GM10266 (cell line): ENCODE measurements at regions not wholly inside any gene's neighbourhood (a gene's known extent, or its start where the extent isn't known, plus 50 kb on each side); places are given as distances from the start of the nearest gene placed in this dataset.
A peak's percentile ranks its signal among the peaks of the same experiment; 100 is the strongest.
"Not testable (repeated sequence)": the region's sequence is repeated elsewhere in the genome, so short reads cannot be mapped to it uniquely, and the experiment has no call there.

Source experiments
- DNase-seq: peaks from one replicate; pipeline ENCODE4 v3.0.0; 2012; ENCODE audit errors: extremely low spot score
- TF ChIP-seq, protein P1 (sequence below): IDR thresholded peaks from 2 replicates; pipeline ENCODE4 v1.5.1; 2012; ENCODE audit warnings: mild to moderate bottlenecking, low read depth; ENCODE audit not compliant: control insufficient read depth, insufficient read depth; ENCODE audit errors: missing control alignments

DNA sequence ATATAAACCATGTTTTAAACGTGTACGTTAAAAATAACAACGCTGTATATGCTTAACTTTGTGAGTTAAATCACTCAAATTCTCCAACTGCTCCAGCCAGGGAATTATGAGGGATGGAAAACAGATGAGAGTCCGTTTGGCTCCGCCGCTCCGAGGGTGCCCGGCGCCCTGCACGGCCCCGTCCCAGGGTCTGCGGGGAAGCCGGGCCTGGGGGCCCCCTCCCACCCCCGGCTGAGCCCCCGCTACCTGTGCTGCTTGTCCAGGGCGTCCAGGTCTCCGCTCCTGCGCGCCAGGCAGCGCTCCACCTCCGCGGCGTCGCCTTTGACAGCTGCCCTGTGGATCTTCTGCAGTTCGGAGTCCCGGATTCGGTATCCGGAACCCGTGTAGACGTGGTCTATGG lies 415.5 kb downstream of the FOXD4L4 start:
- not testable (repeated sequence) for DNase-seq

DNA sequence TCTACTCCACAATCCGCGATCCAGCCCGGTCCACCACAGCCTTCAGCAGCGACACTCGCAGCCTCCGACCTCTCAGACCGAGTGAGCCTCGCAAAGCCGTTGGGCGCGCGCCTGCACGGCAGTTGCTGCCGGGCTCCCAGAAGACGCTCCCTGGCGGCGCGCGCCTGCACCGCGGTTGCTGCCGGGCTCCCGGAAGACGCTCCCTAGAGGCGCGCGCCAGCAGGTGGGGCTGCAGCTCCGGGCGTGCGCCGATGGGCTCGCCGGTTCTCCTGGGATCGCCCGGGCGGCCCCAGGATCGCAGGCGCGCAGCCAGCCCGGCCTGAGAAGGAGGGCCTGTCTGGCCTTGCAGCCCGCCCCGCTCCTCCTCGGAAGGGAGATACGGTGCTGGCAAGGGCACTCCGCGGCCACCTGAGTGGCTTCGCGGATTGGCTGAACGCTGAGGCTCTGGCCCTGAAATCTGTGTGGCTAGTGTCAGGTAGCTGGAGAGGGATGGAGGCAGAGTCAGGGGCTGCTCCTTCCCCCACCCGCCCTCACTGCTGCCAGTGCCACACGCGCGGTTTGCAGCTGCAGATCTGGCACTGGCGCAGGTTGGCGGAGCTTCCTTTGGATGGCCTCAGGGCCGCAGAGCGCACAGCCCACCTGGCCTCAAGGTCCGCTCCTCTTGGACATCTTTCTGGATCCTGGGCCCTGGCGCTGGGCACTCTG lies 416.2 kb downstream of the FOXD4L4 start:
- TF ChIP-seq, protein P1, sequence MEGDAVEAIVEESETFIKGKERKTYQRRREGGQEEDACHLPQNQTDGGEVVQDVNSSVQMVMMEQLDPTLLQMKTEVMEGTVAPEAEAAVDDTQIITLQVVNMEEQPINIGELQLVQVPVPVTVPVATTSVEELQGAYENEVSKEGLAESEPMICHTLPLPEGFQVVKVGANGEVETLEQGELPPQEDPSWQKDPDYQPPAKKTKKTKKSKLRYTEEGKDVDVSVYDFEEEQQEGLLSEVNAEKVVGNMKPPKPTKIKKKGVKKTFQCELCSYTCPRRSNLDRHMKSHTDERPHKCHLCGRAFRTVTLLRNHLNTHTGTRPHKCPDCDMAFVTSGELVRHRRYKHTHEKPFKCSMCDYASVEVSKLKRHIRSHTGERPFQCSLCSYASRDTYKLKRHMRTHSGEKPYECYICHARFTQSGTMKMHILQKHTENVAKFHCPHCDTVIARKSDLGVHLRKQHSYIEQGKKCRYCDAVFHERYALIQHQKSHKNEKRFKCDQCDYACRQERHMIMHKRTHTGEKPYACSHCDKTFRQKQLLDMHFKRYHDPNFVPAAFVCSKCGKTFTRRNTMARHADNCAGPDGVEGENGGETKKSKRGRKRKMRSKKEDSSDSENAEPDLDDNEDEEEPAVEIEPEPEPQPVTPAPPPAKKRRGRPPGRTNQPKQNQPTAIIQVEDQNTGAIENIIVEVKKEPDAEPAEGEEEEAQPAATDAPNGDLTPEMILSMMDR: peak; percentile 56
- DNase-seq: not testable (repeated sequence)

DNA sequence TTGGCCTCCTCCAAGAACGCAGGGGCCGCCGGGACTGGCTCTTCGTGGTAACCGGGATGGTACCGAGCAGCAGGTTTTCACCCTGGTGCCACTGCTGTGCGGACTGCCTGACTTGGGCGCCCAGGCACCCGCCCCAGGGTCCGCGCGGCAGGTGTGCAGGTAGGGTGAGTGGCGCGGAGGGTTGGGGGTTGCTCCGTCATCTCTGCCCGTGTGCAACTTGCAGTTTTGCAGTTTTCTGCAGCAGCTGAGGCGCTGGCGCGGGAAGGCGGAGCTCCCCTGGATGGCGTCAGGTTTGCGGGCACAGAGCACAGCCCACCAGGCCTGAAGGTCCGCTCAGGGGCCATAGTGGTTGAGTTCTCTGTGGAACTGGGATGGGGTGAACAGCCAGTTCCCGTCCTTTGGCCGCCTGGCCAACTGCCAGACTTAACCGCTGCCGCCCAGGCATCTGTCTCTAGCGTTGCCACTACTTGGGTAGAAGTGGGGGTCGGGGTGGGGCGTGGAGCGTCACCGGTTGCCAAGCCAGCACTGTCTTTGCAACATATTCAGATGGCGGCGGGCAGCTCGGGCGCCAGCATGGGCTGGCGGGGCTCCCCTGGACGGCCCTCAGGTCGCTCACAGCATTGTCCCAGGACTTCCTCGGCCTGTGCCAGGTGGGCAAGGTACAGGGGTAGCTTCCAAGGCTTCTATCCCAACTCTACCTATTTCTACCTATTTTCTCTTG lies 417.2 kb downstream of the FOXD4L4 start:
- not testable (repeated sequence) for DNase-seq

DNA sequence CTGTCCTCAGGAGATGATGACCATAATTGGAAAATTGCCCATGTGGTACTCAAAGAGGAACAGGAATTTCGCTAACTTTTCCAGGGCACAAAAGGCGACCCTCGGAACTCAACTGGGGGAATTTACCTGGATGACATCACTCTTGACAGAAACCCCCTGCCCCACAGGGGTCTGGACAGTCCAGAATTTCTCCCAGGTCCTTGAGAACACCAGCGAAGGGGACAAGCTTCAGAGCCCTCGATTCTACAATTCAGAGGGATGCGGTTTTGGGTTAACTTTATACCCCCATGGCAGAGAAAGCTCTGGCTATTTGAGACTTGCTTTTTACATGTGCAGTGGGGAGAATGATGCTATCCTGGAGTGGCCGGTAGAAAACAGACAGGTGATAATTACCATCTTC lies 445.4 kb downstream of the FOXD4L4 start:
- not testable (repeated sequence) for DNase-seq

DNA sequence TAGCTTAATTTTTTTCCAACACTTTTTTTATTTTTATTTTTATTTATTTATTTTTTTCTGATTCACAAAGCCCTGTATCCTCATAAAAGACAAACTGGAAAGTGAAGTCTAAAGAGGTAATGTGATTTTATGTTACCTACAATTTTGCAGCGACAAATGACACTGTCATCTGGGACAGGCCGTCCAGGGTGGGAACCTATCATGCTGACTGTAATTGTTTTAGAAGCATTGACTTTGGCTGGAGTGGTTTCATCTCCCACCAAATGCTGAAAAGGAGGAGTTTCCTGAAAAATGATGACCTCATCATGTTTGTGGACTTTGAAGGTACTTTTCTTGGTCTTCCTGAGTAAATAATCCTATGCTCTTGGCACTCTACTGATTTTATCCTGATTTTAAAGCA lies 446.7 kb downstream of the FOXD4L4 start:
- not testable (repeated sequence) for DNase-seq

DNA sequence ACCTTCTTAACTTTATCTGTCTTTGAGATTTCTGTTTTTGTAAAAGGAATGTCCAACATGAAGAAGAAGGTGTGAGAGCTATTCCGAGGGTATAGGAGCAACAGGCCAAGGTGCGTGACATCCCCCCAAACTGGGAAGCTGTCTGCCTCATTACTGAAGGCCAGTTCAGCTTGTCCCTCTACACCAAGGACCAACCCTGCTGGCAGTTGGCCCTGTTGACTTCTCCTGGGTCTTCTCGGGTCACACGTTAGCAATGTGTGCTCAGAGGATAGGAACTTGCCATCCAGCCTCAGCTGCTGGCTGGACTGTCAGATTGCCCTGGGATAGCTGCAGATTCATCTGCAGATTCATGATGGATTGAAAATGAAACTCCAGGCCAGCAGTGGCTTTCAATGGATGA lies 460.3 kb downstream of the FOXD4L4 start:
- not testable (repeated sequence) for DNase-seq

DNA sequence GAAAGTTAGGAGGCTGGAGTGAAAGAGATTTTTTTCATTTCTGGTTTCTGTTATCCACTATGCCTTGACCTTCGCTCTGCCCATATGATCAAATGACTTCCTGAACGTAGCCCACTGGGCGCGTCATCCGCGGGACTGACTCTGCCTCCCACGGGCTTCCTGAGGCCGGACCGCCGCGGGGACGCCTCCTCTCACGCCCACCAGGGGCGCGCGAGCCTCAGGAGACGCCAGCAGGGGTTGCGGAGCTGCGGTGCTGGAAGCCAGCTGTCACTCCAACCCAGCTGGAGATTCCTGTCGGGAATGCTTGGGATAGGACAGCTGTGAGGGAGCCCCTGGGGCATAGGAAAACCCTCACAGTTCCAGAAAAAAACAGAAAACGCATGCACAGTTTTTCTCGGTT lies 461.5 kb downstream of the FOXD4L4 start:
- not testable (repeated sequence) for DNase-seq

DNA sequence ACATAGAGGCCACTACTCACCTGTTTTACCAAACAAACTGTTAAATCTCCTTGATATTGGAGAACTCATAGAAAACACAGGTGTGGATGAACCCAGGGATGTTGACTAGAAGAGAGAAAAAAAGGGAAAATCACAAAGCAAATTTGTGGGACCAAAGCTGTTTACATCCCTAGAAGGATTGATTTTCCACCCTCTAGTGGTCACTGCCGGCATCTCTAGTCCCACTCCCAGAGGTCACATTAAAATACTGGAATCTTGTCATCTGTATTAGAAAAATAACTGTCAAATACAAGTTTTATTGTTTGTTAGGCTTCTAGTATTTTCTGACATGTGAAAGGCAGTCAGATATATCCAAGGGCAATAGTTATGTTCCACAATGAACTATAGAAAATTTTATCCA lies 469.7 kb downstream of the FOXD4L4 start:
- DNase-seq: not testable (repeated sequence)

DNA sequence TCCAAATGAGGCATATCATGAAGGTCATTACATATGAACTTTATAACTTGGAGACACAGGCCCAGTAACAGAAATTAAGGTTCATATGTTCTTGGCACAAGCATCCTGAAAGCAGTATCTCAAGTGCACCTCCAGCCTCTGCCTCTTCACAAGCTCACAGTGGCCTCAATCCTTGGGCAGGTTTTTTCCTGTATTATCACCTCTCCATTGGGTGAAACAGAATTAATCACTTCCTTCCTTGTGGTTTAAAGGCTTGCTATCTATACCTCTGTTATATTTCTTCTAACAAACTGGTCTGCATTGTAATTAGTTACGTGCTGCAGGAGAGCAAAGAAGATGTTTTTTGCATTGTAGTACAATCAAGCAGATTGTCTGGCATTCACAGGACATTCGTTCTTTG lies 471.0 kb downstream of the FOXD4L4 start:
- not testable (repeated sequence) for DNase-seq

DNA sequence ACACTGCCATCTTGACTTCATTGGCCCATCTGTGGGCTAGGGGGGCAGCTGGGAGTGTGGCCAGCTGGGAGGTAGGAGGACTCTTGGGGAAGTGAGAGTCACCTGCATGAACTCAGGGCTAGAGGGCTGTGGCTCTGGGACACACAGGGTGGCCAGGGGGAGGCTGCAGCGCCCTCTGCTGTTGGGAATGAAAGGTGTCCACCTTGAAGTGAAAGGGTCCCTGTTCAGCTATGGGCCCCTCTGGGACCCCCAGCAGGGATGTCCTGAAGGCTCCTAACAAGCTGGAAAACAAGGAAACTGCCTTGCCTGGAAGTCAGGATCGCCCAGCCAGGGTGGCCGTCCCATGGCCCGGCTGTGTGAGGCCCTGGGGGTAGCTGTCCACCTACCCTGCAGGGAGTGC lies 507.8 kb downstream of the FOXD4L4 start:
- TF ChIP-seq, protein P1: peak; percentile 16

DNA sequence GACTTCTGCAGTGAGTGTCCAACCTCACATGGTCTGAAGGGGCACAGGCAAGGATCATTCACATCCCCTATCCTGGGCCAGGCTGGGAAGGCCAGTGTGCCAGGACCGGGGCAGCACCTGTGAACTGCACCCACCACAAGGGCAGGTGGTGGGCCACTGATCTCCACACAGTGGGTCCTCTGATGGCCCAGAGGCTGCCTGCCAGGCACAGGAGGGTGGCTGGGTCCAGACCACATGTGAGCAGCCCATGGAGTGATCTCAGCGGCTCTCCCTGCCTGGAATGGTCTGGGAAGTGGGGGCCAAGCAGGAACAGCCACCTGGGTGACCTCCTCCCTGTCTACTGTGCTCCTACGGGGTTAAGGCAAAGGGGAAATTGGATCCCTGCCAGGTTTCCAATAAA lies 508.5 kb downstream of the FOXD4L4 start:
- DNase-seq: not testable (repeated sequence)

More for the DNA sequence above, 507.8 kb downstream of the FOXD4L4 start:
- DNase-seq: not testable (repeated sequence)

DNA sequence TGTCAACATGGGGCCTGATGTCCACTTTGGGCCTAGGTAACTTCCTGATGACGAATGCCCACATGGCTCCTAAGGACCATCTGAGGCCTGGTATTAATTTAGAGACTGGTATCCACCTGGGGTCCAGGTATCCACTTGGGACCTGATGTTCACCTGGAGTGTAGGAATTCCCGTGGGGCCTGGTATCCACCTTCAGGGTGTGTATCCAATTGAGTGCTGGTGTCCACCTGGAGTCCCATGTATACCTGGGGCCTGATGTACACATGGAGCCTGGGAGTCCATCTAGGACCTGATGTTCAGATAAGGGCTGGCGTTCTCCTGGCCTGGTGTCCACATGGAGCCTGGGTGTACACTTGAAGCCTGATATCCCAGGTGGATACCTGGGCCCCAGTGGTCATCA lies 520.6 kb downstream of the FOXD4L4 start:
- DNase-seq: not testable (repeated sequence)

DNA sequence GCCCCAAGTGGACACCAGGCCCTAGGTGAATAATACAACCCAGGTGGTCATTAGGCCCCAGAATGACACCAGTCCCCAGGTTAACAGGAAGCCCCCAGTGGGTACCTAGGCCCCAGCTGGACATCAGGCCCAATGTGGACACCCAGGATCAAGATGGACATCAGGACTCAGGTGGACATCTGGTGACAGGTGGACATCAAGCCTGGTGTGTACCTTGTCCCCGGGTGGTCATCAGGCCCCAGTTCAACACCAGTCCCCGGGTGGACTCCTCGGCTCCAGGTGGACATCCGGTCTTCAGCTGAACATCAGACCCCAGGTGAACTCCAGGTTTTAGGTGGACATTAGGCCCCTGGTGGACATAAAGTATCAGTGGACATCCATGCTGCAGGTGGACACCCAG lies 524.6 kb downstream of the FOXD4L4 start:
- not testable (repeated sequence) for DNase-seq

DNA sequence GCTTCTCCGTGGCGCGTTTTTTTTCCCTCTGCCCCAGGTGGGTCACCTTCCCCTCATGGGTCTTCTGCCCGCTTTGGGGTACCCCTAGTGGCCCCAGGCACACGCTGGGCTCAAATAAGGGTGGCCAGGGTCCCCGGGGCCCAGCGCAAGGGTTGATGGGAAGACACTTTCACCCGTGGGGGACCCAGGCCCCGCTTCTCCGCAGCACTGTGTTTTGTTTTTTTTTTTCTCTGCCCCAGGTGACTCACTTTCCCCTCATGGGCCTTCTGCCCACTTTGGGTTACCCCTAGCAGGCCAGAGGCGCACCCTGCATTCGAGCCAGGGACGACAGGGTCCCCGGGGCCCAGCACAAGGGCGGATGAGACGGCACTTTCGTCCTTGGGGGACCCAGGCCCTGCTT lies 526.7 kb downstream of the FOXD4L4 start:
- DNase-seq: not testable (repeated sequence)

DNA sequence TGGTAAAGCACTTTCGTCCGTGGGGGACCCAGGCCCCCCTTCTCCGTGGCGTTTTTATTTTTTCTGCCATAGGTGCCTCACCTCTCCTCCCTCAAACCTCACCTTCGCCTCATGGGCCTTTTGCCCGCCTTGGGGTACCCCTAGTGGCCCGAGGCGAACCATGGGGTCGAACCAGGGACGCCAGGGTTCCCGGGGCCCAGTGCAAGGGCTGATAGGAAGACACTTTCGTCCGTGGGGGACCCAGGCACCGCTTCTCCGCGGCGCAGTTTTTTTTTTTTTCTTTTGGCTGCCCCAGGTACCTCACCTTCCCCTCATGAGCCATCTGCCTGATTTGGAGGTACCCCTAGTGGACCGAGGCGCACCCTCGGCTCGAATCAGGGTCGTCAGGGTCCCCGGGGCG lies 527.8 kb downstream of the FOXD4L4 start:
- not testable (repeated sequence) for DNase-seq

DNA sequence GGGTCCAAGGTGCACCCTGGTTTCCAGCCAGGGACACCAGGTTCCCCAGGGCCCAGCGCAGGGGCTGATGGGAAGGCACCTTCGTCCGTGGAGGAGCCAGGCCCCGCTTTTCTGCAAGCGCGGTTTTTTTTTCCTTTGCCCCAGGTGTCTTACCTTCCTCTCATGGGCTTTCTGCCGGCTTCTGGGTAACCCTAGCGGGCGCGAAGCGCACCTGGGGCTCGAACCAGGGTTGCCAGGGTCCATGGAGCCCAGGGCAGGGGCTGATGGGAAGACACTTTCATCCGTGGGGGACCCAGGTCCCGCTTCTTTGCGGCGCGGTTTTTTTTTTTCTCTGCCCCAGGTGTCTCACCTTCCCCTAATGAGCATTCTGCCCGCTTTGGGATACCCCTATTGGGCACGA lies 529.3 kb downstream of the FOXD4L4 start:
- not testable (repeated sequence) for DNase-seq

DNA sequence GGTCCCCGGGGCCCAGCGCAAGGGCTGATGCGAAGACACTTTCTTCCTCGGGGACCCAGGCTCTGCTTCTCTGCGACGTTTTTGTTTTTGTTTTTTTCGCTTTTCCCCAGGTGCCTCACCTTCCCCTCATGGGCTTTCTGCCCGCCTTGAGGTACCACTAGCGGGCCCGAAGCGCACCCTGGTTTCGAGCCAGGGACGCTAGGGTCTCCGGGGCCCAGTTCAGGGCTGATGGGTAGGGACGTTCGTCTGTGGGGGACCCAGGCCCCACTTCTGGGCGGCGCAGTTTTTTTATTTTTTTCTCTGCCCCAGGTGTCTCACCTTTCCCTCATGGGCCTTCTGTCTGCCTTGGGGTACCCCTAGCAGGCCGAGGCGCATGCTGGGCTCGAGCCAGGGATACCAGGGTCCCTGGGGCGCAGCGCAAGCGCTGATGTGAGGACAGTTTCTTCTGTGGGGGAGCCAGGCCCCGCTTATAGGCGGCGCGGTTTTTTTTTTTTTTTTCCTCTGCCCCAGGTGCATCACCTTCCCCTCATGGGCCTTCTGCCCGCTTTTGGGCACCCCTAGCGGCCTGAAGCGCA lies 530.0 kb downstream of the FOXD4L4 start:
- not testable (repeated sequence) for DNase-seq

DNA sequence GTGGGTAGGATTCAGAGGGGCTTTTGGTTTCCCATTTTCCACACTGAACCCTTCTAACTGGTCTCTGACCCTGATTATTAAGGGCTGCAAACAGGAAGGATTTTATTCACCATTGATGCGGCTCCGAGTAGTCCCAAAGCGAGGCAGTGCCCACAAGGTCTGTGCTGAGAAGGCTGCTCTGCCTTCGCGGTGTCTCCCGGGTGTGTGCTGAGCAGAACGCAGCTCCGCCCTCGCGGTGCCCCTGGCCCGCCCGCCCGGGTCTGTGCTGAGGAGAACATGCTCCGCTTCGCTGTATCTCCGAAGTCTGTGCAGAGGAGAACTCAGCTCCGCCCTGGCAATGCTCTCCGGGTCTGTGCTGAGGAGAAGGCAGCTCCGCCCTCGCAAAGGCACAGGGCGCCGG lies 530.7 kb downstream of the FOXD4L4 start:
- not testable (repeated sequence) for DNase-seq

DNA sequence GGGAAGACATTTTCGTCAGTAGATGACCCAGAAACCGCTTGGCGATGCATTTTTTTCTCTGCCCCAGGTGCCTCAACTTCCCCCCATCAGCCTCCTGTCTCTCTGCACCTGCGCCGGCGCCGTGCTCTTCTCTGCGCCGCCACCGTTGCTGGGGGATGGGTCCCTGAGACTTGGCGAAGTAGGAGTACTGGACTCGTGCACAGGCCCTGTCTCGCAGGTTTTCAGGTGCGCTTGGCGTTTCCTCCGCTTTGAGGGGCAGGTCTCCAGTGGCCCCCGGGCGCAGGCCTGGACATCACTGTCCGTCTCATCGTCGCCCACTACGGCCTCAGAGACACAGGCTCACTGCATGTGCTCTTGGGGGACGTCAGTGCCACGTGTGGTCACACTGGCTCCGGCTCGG lies 532.1 kb downstream of the FOXD4L4 start:
- not testable (repeated sequence) for DNase-seq
